GM23248 (cell line): ENCODE measurements at regions not wholly inside any gene's neighbourhood (a gene's known extent, or its start where the extent isn't known, plus 50 kb on each side); places are given as distances from the start of the nearest gene placed in this dataset.

Experiments used
- DNase-seq: peaks from one replicate; pipeline ENCODE4 v3.0.0-alpha.2; 2015
- H2AFZ ChIP-seq: fragments of 200-600 bp; sonication (generic); 2 replicates; pipeline ENCODE4 v1.6.1; 2016; ENCODE audit warnings: antibody characterized with exemption
- H3F3A ChIP-seq: fragments of 200-600 bp; sonication (generic); 2 replicates; pipeline ENCODE4 v1.6.1; 2016; ENCODE audit warnings: mild to moderate bottlenecking, antibody characterized with exemption, mixed run types; ENCODE audit not compliant: insufficient read depth
- H3K27ac ChIP-seq: fragments of 200-600 bp; sonication (generic); 2 replicates; pipeline ENCODE4 v1.5.1; 2016; ENCODE audit warnings: mild to moderate bottlenecking
- H3K27me3 ChIP-seq: fragments of 200-600 bp; sonication (generic); replicated peaks from 2 replicates; pipeline ENCODE4 v1.6.1; 2016; ENCODE audit warnings: mild to moderate bottlenecking; ENCODE audit not compliant: insufficient read depth
- H3K36me3 ChIP-seq: fragments of 200-600 bp; sonication (generic); 2 replicates; pipeline ENCODE4 v1.6.1; 2016; ENCODE audit warnings: low read depth, mild to moderate bottlenecking
- H3K4me1 ChIP-seq: fragments of 200-600 bp; sonication (generic); 2 replicates; pipeline ENCODE4 v1.6.1; 2016; ENCODE audit warnings: mild to moderate bottlenecking; ENCODE audit not compliant: insufficient read depth
- H3K4me2 ChIP-seq: fragments of 200-600 bp; sonication (generic); one replicate; pipeline ENCODE4 v1.6.1; 2016; ENCODE audit warnings: mild to moderate bottlenecking; ENCODE audit not compliant: unreplicated experiment
- H3K4me3 ChIP-seq: fragments of 200-600 bp; sonication (generic); 2 replicates; pipeline ENCODE4 v1.5.1; 2016; ENCODE audit warnings: mild to moderate bottlenecking
- H3K79me2 ChIP-seq: fragments of 200-600 bp; sonication (generic); 2 replicates; pipeline ENCODE4 v1.6.1; 2016; ENCODE audit warnings: mild to moderate bottlenecking; ENCODE audit not compliant: insufficient read depth
- H3K9ac ChIP-seq: fragments of 200-600 bp; sonication (generic); 2 replicates; pipeline ENCODE4 v1.6.1; 2016; ENCODE audit warnings: mild to moderate bottlenecking
- H3K9me2 ChIP-seq: fragments of 200-600 bp; sonication (generic); 2 replicates; pipeline ENCODE4 v1.6.1; 2016; ENCODE audit warnings: mixed run types, mild to moderate bottlenecking, moderate library complexity; ENCODE audit not compliant: insufficient read depth
- H3K9me3 ChIP-seq: fragments of 200-600 bp; sonication (generic); one replicate; pipeline ENCODE4 v1.6.1; 2017; ENCODE audit warnings: low read depth
- H4K20me1 ChIP-seq: fragments of 200-600 bp; sonication (generic); 2 replicates; pipeline ENCODE4 v1.6.0; 2016; ENCODE audit not compliant: insufficient read depth
- EZH2 ChIP-seq: fragments of 200-600 bp; sonication (generic); IDR thresholded peaks from 2 replicates; pipeline ENCODE4 v1.6.1; 2018; ENCODE audit warnings: antibody characterized with exemption, mild to moderate bottlenecking; ENCODE audit not compliant: insufficient read depth, poor library complexity, severe bottlenecking
- EZH2phosphoT487 ChIP-seq: fragments of 200-600 bp; sonication (generic); IDR thresholded peaks from 2 replicates; pipeline ENCODE4 v1.6.1; 2018; ENCODE audit warnings: antibody characterized with exemption, moderate library complexity, mild to moderate bottlenecking, low read depth; ENCODE audit not compliant: insufficient read depth
- WGBS, 2 experiments: methylation state at CpG; one replicate each; pipeline ENCODE4 v1.1.6; 2015 to 2017; ENCODE audit warnings: low lambda C conversion rate in 2 of 2, low coverage in 1 of 2; ENCODE audit errors: missing lambda C conversion rate in 2 of 2; 5-methylcytosine and 5-hydroxymethylcytosine counted together
- in situ Hi-C: fragments of 300-500 bp; cut with MboI; formaldehyde crosslinking; loops from 2 replicates; pipeline ENCODE4 v1.15.0; 2020

GRCh38 chr1:17946434-17946833, 161.2 kb upstream of the IGSF21 start:
- peaks cover 9% of the 10 kb centered on the region for H3K27me3 ChIP-seq
- H3K36me3 ChIP-seq = no peaks in the 10 kb centered on the region
- no peaks in the 10 kb centered on the region for H4K20me1 ChIP-seq
- DNase-seq = no peak
- H3K27ac ChIP-seq = no peak overlapping the region
- no peak overlapping the region for H3K9ac ChIP-seq
- H3K4me1 ChIP-seq = no peaks in the 10 kb centered on the region
- H3K4me3 ChIP-seq = no peak overlapping the region
- no peaks in the 10 kb centered on the region for H3K9me3 ChIP-seq
- WGBS, 2 experiments = 80 to 82% methylated on average over 1 of the region's 1 CpG
- no peaks in the 10 kb centered on the region for H3K79me2 ChIP-seq
- no peak overlapping the region for H3K4me2 ChIP-seq
- TF ChIP-seq EZH2 = no peak
- no peak for TF ChIP-seq EZH2phosphoT487
- no peaks in the 10 kb centered on the region for H3K9me2 ChIP-seq
- no peak overlapping the region for H2AFZ ChIP-seq
- H3F3A ChIP-seq = no peaks in the 10 kb centered on the region
- in situ Hi-C loops = no loop called here

DNA sequence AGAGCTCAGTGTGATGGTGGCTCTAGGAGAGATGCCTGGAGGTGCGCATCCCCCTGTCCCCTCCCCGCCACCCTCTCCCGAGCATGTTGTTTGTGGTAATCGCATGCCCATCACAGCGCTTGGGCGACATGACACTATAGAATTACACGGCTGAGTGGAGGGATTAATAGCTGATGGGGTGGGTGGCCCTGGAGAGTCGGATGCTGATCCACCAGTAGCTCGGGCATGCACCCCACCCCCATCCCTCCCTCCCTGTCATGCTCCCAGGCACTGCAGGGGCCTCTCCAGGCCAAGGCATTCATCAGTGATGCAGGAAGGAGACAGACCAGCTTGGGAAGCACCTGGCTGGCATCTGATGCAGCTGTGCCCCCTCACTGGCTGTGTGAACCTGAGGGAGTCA, 159.0 kb upstream of the IGSF21 start:
- no peak overlapping the region for H3K4me2 ChIP-seq
- TF ChIP-seq EZH2 = no peak
- TF ChIP-seq EZH2phosphoT487 = no peak
- no peak overlapping the region for H3K9ac ChIP-seq
- H3K9me3 ChIP-seq = no peaks in the 10 kb centered on the region
- peaks cover 14% of the 10 kb centered on the region for H3K27me3 ChIP-seq
- H4K20me1 ChIP-seq = no peaks in the 10 kb centered on the region
- H3F3A ChIP-seq = no peaks in the 10 kb centered on the region
- in situ Hi-C loops = no loop called here
- no peak for DNase-seq
- H2AFZ ChIP-seq = no peak overlapping the region
- 51 to 73% methylated on average over 6 to 9 of the region's 9 CpGs for WGBS, 2 experiments
- H3K36me3 ChIP-seq = no peaks in the 10 kb centered on the region
- H3K4me1 ChIP-seq = no peaks in the 10 kb centered on the region
- no peak overlapping the region for H3K4me3 ChIP-seq
- no peaks in the 10 kb centered on the region for H3K9me2 ChIP-seq
- no peaks in the 10 kb centered on the region for H3K79me2 ChIP-seq
- H3K27ac ChIP-seq = no peak overlapping the region

DNA sequence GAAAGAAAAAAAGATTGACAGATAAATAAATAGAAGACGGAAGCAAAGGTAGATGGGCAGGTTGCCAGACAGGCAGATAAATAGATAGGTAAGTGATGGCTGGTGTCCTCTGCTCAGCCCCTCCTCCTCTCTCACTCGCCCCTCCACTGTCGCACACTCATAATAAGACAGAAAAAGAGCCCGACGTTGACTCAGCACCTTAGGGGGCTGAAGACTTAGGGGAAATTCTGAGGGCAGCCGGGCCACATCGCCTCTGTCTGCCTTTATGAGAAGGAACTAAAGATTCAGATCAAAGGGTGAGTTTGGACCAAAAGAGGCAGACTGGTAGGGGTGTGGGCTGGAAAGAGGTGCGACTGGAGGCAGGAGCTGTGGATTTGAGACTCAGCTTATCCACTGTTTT, 158.1 kb upstream of the IGSF21 start:
- H3K4me2 ChIP-seq = no peak overlapping the region
- H3K36me3 ChIP-seq = no peaks in the 10 kb centered on the region
- no peak overlapping the region for H3K9ac ChIP-seq
- no peak overlapping the region for H3K27ac ChIP-seq
- no peaks in the 10 kb centered on the region for H4K20me1 ChIP-seq
- H3K9me2 ChIP-seq = no peaks in the 10 kb centered on the region
- H2AFZ ChIP-seq = no peak overlapping the region
- DNase-seq = no peak
- in situ Hi-C loops = no loop called here
- WGBS, 2 experiments = 44 to 50% methylated on average over 8 of the region's 8 CpGs
- H3K79me2 ChIP-seq = no peaks in the 10 kb centered on the region
- H3K4me1 ChIP-seq = no peaks in the 10 kb centered on the region
- H3K27me3 ChIP-seq = peaks cover 14% of the 10 kb centered on the region
- no peaks in the 10 kb centered on the region for H3K9me3 ChIP-seq
- H3F3A ChIP-seq = no peaks in the 10 kb centered on the region
- no peak overlapping the region for H3K4me3 ChIP-seq
- no peak for TF ChIP-seq EZH2
- no peak for TF ChIP-seq EZH2phosphoT487

DNA sequence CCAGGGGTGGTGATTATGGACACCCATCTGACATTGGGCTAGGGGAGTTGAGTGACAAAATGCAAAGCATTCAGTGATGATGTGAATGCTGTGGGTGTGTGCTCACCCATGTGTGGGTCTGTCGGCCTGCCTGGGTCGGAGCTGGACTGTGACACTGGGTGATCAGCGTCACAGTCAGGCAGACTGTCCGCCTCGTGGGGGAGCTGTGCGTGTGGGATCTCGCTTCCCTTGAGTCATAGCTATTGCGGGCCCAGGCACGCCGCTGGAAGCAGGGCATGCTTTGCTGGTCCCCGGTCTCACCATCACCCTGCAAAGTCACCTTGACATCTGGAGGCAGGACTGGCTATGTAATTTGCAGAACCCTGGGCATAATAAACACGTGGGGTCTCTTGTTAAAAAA, 156.9 kb upstream of the IGSF21 start:
- no peak overlapping the region for H2AFZ ChIP-seq
- no peak overlapping the region for H3K4me3 ChIP-seq
- no peaks in the 10 kb centered on the region for H3K9me2 ChIP-seq
- H3K27ac ChIP-seq = no peak overlapping the region
- peaks cover 14% of the 10 kb centered on the region; the same call in 1 of the 2 replicates for H3K27me3 ChIP-seq
- WGBS, 2 experiments = 53 to 56% methylated on average over 12 of the region's 12 CpGs
- H3K79me2 ChIP-seq = no peaks in the 10 kb centered on the region
- TF ChIP-seq EZH2phosphoT487 (no peak), EZH2 (no peak)
- H3K36me3 ChIP-seq = no peaks in the 10 kb centered on the region
- H3F3A ChIP-seq = no peaks in the 10 kb centered on the region
- H3K9me3 ChIP-seq = no peaks in the 10 kb centered on the region
- H4K20me1 ChIP-seq = no peaks in the 10 kb centered on the region
- in situ Hi-C loops = no loop called here
- DNase-seq = no peak
- H3K4me1 ChIP-seq = no peaks in the 10 kb centered on the region
- H3K4me2 ChIP-seq = no peak overlapping the region
- no peak overlapping the region for H3K9ac ChIP-seq

- Histone ChIP-seq H3K27me3 (peaks cover 14% of the 10 kb centered on the region; the same call in 1 of the 2 replicates), H3K27ac (no peak overlapping the region), H2AFZ (no peak overlapping the region), H3K9me2 (no peaks in the 10 kb centered on the region), H4K20me1 (no peaks in the 10 kb centered on the region), H3K9me3 (no peaks in the 10 kb centered on the region), H3F3A (no peaks in the 10 kb centered on the region), H3K36me3 (no peaks in the 10 kb centered on the region), H3K4me1 (no peaks in the 10 kb centered on the region), H3K4me3 (no peak overlapping the region), H3K9ac (no peak overlapping the region), H3K4me2 (no peak overlapping the region), H3K79me2 (no peaks in the 10 kb centered on the region)
- 33 to 35% methylated on average over 10 of the region's 10 CpGs for WGBS, 2 experiments
- in situ Hi-C loops = no loop called here
- DNase-seq = no peak
- TF ChIP-seq EZH2phosphoT487 (no peak), EZH2 (no peak)
Observed at GRCh38 chr1:17952506-17952905, 155.1 kb upstream of the IGSF21 start.
